HEK293 (cell line): ENCODE measurements at regions not wholly inside any gene's neighbourhood (a gene's known extent, or its start where the extent isn't known, plus 50 kb on each side); places are given as distances from the start of the nearest gene placed in this dataset.

Experiments used
- CTCF ChIA-PET: fragments of 350-600 bp; formaldehyde crosslinking; extraction: SDS; loops from one replicate; lab custom pipeline; 2021; ENCODE audit warnings: antibody characterized with exemption; lab: Yijun Ruan, JAX
- POLR2A ChIA-PET: fragments of 300-600 bp; formaldehyde crosslinking; extraction: SDS; loops from one replicate; lab custom pipeline; 2020; ENCODE audit warnings: antibody characterized with exemption, inconsistent platforms; lab: Yijun Ruan, JAX
- H3K27ac ChIP-seq: fragments of 200-500 bp; sonication (Bioruptor generic); 2 replicates; pipeline ENCODE4 v1.5.1; 2014; ENCODE audit warnings: low read depth, low read length, control low read depth, inconsistent platforms; ENCODE audit errors: extremely low read depth
- H3K36me3 ChIP-seq, 2 experiments: fragments of 200-500 bp in 1 of 2; sonication (Bioruptor generic) in 1 of 2; 1 replicate in 1 of 2; 2 replicates in 1 of 2; pipeline ENCODE4 v1.5.1; 2014 to 2017; ENCODE audit warnings: inconsistent platforms in 2 of 2, low read length in 2 of 2; ENCODE audit not compliant: control insufficient read depth in 2 of 2, insufficient read depth in 1 of 2
- H3K4me1 ChIP-seq: fragments of 200-500 bp; sonication (Bioruptor generic); 2 replicates; pipeline ENCODE4 v1.5.1; 2014; ENCODE audit warnings: mild to moderate bottlenecking, low read length, inconsistent platforms; ENCODE audit not compliant: control insufficient read depth, insufficient read depth
- H3K4me3 ChIP-seq: 2 replicates; pipeline ENCODE4 v1.5.1; 2011; ENCODE audit warnings: low read depth, mild to moderate bottlenecking, control low read depth, low read length, moderate library complexity
- H3K9me3 ChIP-seq: fragments of 200-500 bp; sonication (Bioruptor generic); 2 replicates; pipeline ENCODE4 v1.5.1; 2014; ENCODE audit warnings: low read depth, low read length, inconsistent platforms; ENCODE audit not compliant: control insufficient read depth, insufficient read depth
- ATF2 ChIP-seq: fragments of 450-650 bp; formaldehyde crosslinking; IDR thresholded peaks from 2 replicates; pipeline ENCODE4 v1.5.1; 2016; ENCODE audit warnings: missing biosample characterization, missing genetic modification characterization, low read depth
- BCL11B ChIP-seq: fragments of 450-650 bp; formaldehyde crosslinking; IDR thresholded peaks from 2 replicates; pipeline ENCODE4 v1.5.1; 2016; ENCODE audit warnings: low read depth, missing biosample characterization, missing genetic modification characterization
- HIC1 ChIP-seq: fragments of 450-650 bp; formaldehyde crosslinking; IDR thresholded peaks from 2 replicates; pipeline ENCODE4 v1.5.1; 2016; ENCODE audit warnings: missing biosample characterization, missing genetic modification characterization
- HOXA7 ChIP-seq: sonication (generic); formaldehyde crosslinking; IDR thresholded peaks from 2 replicates; pipeline ENCODE4 v1.8.1; 2022; ENCODE audit warnings: missing genetic modification reagents, borderline replicate concordance
- KLF1 ChIP-seq: fragments of 450-650 bp; formaldehyde crosslinking; IDR thresholded peaks from 2 replicates; pipeline ENCODE4 v1.5.1; 2016; ENCODE audit warnings: missing biosample characterization, missing genetic modification characterization
- KLF8 ChIP-seq: fragments of 450-650 bp; formaldehyde crosslinking; IDR thresholded peaks from 2 replicates; pipeline ENCODE4 v1.5.1; 2016; ENCODE audit warnings: missing biosample characterization, missing genetic modification characterization
- YY1 ChIP-seq: fragments of 450-650 bp; formaldehyde crosslinking; IDR thresholded peaks from 2 replicates; pipeline ENCODE4 v1.5.1; 2018; ENCODE audit warnings: missing biosample characterization, missing genetic modification characterization
- ZBTB8A ChIP-seq: fragments of 450-650 bp; formaldehyde crosslinking; IDR thresholded peaks from 2 replicates; pipeline ENCODE4 v1.5.1; 2016; ENCODE audit warnings: missing biosample characterization, missing genetic modification characterization
- ZFP41 ChIP-seq: fragments of 450-650 bp; formaldehyde crosslinking; IDR thresholded peaks from 2 replicates; pipeline ENCODE4 v1.5.1; 2016; ENCODE audit warnings: missing biosample characterization, missing genetic modification characterization, borderline replicate concordance
- ZNF23 ChIP-seq: fragments of 450-650 bp; formaldehyde crosslinking; IDR thresholded peaks from 2 replicates; pipeline ENCODE4 v1.5.1; 2016; ENCODE audit warnings: missing biosample characterization, missing genetic modification characterization, borderline replicate concordance
- ZNF239 ChIP-seq: fragments of 450-650 bp; formaldehyde crosslinking; IDR thresholded peaks from 2 replicates; pipeline ENCODE4 v1.5.1; 2016; ENCODE audit warnings: missing biosample characterization, missing genetic modification characterization
- ZNF362 ChIP-seq: fragments of 450-650 bp; formaldehyde crosslinking; IDR thresholded peaks from 2 replicates; pipeline ENCODE4 v1.5.1; 2016; ENCODE audit warnings: missing biosample characterization, missing genetic modification characterization
- ZNF48 ChIP-seq: fragments of 450-650 bp; formaldehyde crosslinking; IDR thresholded peaks from 2 replicates; pipeline ENCODE4 v1.5.1; 2016; ENCODE audit warnings: missing biosample characterization, missing genetic modification characterization
- ZNF548 ChIP-seq: fragments of 450-650 bp; formaldehyde crosslinking; IDR thresholded peaks from 2 replicates; pipeline ENCODE4 v1.5.1; 2016; ENCODE audit warnings: missing biosample characterization, missing genetic modification characterization
- ZNF561 ChIP-seq: fragments of 450-650 bp; IDR thresholded peaks from 2 replicates; pipeline ENCODE4 v1.5.1; 2018; ENCODE audit warnings: missing biosample characterization, missing genetic modification characterization, borderline replicate concordance
- ZNF658 ChIP-seq: fragments of 450-650 bp; formaldehyde crosslinking; IDR thresholded peaks from 2 replicates; pipeline ENCODE4; 2016; ENCODE audit warnings: missing biosample characterization, missing genetic modification characterization
- ZNF670 ChIP-seq: fragments of 450-650 bp; formaldehyde crosslinking; IDR thresholded peaks from 2 replicates; pipeline ENCODE4 v1.5.1; 2016; ENCODE audit warnings: missing biosample characterization, missing genetic modification characterization, low read depth
- ZNF768 ChIP-seq: fragments of 450-650 bp; formaldehyde crosslinking; IDR thresholded peaks from 2 replicates; pipeline ENCODE4 v1.5.1; 2018; ENCODE audit warnings: missing biosample characterization, mild to moderate bottlenecking, missing genetic modification characterization
- ZNF776 ChIP-seq: fragments of 450-650 bp; formaldehyde crosslinking; IDR thresholded peaks from 2 replicates; pipeline ENCODE4 v1.5.0; 2017; ENCODE audit warnings: missing biosample characterization, missing genetic modification characterization, borderline replicate concordance
- ZNF792 ChIP-seq: fragments of 450-650 bp; formaldehyde crosslinking; IDR thresholded peaks from 2 replicates; pipeline ENCODE4 v1.5.1; 2016; ENCODE audit warnings: missing biosample characterization, missing genetic modification characterization
- ZSCAN4 ChIP-seq: fragments of 450-650 bp; formaldehyde crosslinking; IDR thresholded peaks from 2 replicates; pipeline ENCODE4 v1.5.1; 2017; ENCODE audit warnings: missing biosample characterization, missing genetic modification characterization

- TF ChIP-seq ZNF239 (tag by site-specific recombination) (no peak), KLF1 (tag by site-specific recombination) (no peak), BCL11B (tag by site-specific recombination) (no peak), ZNF23 (no peak), ATF2 (no peak), ZNF658 (tag by site-specific recombination) (no peak), ZNF768 (tag by site-specific recombination) (no peak), ZNF548 (no peak), HIC1 (tag by site-specific recombination) (no peak), ZNF776 (tag by site-specific recombination) (no peak), ZBTB8A (no peak)
- Histone ChIP-seq H3K27ac (no peak overlapping the region), H3K9me3 (no peaks in the 10 kb centered on the region), H3K4me3 (no peak overlapping the region), H3K4me1 (no peaks in the 10 kb centered on the region), H3K36me3 (no peaks in the 10 kb centered on the region)
- CTCF ChIA-PET, result no interaction called here
- POLR2A ChIA-PET, result no interaction called here
These were observed 751.3 kb upstream of the LRFN5 start for GRCh38 chr14:40855343-40855742.

- H3K9me3 ChIP-seq, result no peaks in the 10 kb centered on the region
- ChIA-PET POLR2A (no interaction called here), CTCF (no interaction called here)
These were observed 756.5 kb upstream of the LRFN5 start for GRCh38 chr14:40850191-40850590.

More at GRCh38 chr14:40850191-40850590, 756.5 kb upstream of the LRFN5 start:
- Histone ChIP-seq H3K4me1 (no peaks in the 10 kb centered on the region), H3K36me3 (no peaks in the 10 kb centered on the region), H3K4me3 (no peak overlapping the region), H3K27ac (no peak overlapping the region)
- no peak for TF ChIP-seq KLF8
- no peak for TF ChIP-seq ZFP41
- no peak for TF ChIP-seq ZNF792 (tag by site-specific recombination)
- TF ChIP-seq HOXA7 (CRISPR knock-in tag), result no peak
- TF ChIP-seq ZSCAN4 (tag by site-specific recombination), result no peak
- TF ChIP-seq ZNF670 (tag by site-specific recombination), result no peak
- TF ChIP-seq ZNF48 (tag by site-specific recombination), result no peak
- TF ChIP-seq ZNF768 (tag by site-specific recombination), result no peak
- TF ChIP-seq ZNF561 (tag by site-specific recombination), result no peak
- no peak for TF ChIP-seq ZNF362
- no peak for TF ChIP-seq YY1 (tag by site-specific recombination)
- TF ChIP-seq, all 188 proteins: peak for 0
